HG03460 (cell line): ENCODE measurements at regions not wholly inside any gene's neighbourhood (a gene's known extent, or its start where the extent isn't known, plus 50 kb on each side); places are given as distances from the start of the nearest gene placed in this dataset.

Source experiments
- ATAC-seq: cut with Tn5 transposase; IDR thresholded peaks from one replicate; pipeline ENCODE4 v1.9.1; 2021; ENCODE audit not compliant: unreplicated experiment

- no peak for ATAC-seq
Measured at GRCh38 chr6:168886964-168887363, 366.7 kb downstream of the THBS2 start.

GRCh38 chr6:168885751-168886742 is 367.6 kb downstream of the THBS2 start:
- no peak for ATAC-seq

- no peak for ATAC-seq
Measured at GRCh38 chr6:168885196-168885595, 368.4 kb downstream of the THBS2 start.

GRCh38 chr6:168884646-168885086 is 369.0 kb downstream of the THBS2 start:
- peak; percentile 76 for ATAC-seq

- peak; percentile 56 for ATAC-seq
Measured at GRCh38 chr6:168884050-168884645, 369.5 kb downstream of the THBS2 start.

- ATAC-seq = no peak
Measured at GRCh38 chr6:168883410-168884049, 370.1 kb downstream of the THBS2 start.

- no peak for ATAC-seq
Measured at GRCh38 chr6:168880271-168880670, 373.4 kb downstream of the THBS2 start.

GRCh38 chr6:168877821-168878282 is 375.8 kb downstream of the THBS2 start:
- no peak for ATAC-seq

- ATAC-seq = no peak
Measured at GRCh38 chr6:168876956-168877355, 376.7 kb downstream of the THBS2 start.

GRCh38 chr6:168875811-168876576 is 377.7 kb downstream of the THBS2 start:
- no peak for ATAC-seq

GRCh38 chr6:168874637-168875036 is 379.0 kb downstream of the THBS2 start:
- ATAC-seq = no peak

- ATAC-seq = no peak
Measured at GRCh38 chr6:168873278-168874190, 380.1 kb downstream of the THBS2 start.

- no peak for ATAC-seq
Measured at GRCh38 chr6:168871642-168872315, 381.9 kb downstream of the THBS2 start.

- ATAC-seq = no peak
Measured at GRCh38 chr6:168870982-168871381, 382.7 kb downstream of the THBS2 start.

GRCh38 chr6:168867247-168868102 is 386.2 kb downstream of the THBS2 start:
- ATAC-seq = no peak

GRCh38 chr6:168866534-168866933 is 387.1 kb downstream of the THBS2 start:
- no peak for ATAC-seq

- ATAC-seq = no peak
Measured at GRCh38 chr6:168865522-168865921, 388.1 kb downstream of the THBS2 start.
